ENCODE measurements at regions not wholly inside any gene's neighbourhood (a gene's known extent, or its start where the extent isn't known, plus 50 kb on each side); places are given as distances from the start of the nearest gene placed in this dataset.

DNA sequence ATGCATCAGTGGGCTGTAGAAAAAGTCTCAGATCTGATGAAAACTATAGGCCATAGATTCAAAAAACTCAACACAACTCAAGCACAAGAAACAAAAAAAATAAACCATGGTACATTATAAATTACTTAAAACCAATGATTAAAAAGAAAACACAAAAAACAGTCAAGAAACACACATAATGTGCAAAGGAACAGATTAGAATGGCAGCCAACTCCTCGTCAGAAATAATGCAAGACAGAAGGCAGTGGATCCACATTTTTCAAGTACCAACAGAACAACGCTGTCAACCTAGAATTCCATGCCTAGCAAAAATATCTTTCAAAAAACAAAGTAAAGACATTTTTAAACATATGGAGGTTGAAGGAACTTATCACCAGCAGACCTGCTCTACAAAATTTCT, 69.7 kb downstream of the PSMB1 start:
- DNase-seq (ENCODE audit: low spot score): no peak

DNA sequence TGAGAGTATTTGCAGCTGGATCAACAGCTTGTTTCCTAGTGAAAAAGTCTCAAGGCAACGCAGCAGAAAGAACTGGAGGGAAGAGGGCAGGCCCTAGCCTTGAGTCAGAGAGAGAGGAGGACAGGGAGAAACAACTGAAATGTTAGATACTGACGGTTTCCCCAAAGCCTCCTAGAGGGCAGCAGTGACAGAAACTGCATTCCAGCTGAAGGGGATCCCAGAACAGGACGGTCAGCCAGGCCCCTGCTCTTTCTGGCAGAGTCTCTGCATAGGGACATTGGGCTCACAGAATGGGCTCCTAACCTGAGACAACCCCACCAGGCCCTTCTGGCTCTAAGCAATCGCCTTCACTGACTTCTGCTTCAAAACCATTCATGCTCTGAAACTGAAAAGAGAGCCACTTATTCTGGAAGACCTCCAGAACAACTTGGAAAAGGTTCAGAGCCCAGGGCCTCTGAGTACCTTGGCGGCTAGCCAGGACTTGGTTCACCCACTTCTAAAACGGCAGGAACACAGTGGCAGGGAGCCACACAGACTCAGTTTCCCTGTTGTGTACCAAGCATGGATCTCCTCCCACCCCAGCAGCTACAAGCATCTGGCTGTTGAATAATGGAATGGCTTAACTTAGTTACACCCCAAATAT, 72.9 kb downstream of the PSMB1 start:
- peak; percentile 29 for DNase-seq (ENCODE audit: low spot score)

DNA sequence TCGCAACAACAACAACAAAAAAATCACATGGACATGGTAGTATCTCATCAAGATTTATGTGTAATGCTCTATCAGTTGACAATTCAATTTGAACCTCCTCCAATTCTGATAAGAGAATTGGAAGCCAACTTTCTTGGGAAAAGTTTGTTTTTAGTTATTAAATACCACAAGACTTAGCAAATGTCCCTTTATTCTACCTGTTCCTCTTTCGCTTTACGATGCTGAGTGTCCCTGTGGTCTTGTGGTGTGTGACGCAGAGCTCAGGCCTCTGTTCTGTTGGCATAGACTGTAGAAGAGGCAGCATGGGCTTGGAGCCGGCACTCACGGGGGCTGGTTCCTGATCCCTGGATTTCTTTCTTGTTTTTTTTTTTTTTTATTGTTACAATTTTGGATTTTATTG, 76.7 kb downstream of the PSMB1 start:
- peak; percentile 57 for DNase-seq (ENCODE audit: low spot score)

DNA sequence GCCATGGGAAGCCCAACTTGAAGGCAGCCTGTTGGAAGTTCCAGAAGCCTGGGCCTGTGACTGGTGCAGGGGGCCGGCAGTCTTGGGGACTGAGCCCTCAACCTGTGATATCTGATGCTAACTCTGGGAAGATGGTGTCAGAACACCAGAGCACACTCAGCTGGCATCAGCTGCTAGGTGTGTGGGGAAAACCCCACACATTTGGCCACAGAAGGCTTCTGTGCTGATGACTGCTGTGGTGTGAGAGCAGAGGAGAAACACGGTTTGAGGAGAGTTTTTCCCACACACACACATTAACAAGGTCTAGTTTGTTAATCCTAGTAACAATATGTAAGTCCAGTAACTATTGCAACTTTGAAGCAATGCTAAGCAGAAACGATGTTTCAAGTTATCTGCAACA, 78.0 kb downstream of the PSMB1 start:
- DNase-seq (ENCODE audit: low spot score): no peak

DNA sequence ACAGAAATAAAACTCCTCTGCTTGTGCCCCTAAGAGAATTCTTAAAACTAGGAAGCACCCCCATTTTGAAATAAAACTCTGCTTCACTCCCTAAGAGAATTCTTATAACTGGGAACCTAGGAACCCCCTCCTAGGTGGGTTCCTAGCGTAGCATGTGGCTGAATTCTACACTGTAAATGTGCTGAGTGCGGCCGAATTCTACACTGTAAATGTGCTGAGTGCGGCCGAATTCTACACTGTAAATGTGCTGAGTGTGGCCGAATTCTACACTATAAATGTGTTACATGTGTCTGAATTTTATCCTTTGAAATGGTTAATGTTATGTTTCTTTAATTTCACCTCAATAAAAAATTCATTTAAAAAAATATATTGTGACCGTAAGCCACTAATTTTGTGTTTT, 79.3 kb downstream of the PSMB1 start:
- no peak for DNase-seq (ENCODE audit: low spot score)

DNA sequence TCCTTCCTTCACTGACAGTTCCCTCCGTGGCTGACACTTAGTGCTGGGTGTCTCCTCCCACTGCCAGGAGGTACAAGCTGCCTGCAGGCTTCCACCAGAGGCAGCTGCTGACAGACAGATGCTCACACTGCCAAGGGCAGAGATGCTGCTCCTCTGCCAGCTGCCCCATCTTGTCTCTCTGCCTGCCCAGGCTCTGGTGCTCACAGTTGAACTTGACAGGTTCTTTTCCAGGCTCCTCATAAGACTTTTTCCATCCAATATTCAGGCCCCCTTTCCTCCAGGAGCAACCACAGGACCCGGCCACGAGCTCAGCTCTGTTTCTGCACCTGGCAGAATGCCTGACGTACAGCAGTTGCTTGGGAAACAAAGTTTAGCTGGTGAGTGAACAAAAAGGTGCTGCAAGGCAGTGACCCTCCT, 79.8 kb downstream of the PSMB1 start:
- DNase-seq (ENCODE audit: low spot score): no peak

DNA sequence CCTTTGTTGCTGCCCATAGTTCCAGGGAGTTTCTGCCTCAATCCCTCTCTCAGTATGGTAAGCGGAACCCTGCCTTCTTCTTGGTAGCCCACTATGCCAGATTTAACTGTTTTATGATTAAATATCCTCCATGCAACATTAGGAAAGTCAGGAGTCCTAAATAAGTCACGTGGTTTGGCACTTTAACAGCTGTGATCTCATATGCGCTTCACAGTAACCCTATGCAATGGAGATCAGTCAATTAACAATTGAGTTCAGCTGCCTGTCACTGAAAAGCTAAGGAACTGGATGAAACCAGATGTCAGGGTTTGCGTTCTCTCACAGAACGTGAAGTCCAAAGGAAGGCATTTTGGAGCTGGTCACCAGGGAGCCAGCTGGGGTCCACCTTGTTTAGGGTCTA, 81.6 kb downstream of the PSMB1 start:
- no peak for DNase-seq (ENCODE audit: low spot score)

DNA sequence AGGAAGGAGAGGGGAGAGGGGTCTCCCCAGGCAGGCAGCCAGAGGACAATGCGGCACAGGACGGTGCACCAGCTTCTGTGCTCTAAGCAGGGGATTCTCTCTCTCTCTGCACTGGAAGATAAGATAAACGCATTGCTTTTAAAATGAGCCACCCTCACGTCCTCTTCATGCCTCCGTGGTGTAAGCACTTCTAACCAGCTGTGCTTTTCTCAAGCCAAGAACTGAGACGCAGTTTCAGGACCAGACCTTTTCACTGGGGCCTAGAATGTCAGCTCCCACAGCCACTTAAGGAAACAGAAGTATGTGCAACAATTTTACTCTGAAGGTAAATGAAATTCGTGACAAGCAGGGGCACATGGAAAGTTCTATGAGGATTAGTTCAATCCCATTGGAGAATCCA, 82.4 kb downstream of the PSMB1 start:
- no peak for DNase-seq (ENCODE audit: low spot score)

DNA sequence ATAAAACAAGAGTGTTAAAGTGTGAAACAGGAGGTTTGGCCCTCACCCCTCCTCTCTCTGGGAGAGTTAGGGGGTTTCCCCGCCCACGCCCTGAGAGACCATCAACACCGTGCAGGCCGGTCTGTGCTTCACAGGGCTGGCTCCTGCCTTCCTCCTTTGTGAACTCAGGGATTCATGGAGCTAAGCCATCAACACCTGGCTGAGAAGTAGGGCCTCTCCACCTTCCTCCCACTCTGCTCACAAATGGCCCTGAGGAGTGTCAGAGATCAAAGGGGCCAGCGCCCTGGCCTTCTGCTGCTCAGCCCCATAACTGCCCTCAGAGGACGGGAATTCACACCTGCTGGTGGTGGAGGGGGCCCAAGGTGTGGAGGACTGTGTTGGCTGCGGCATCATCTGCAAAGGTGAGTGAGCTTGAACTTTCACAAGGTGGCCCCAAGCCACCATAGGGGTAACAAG, 88.6 kb downstream of the PSMB1 start:
- DNase-seq (ENCODE audit: low spot score): no peak

DNA sequence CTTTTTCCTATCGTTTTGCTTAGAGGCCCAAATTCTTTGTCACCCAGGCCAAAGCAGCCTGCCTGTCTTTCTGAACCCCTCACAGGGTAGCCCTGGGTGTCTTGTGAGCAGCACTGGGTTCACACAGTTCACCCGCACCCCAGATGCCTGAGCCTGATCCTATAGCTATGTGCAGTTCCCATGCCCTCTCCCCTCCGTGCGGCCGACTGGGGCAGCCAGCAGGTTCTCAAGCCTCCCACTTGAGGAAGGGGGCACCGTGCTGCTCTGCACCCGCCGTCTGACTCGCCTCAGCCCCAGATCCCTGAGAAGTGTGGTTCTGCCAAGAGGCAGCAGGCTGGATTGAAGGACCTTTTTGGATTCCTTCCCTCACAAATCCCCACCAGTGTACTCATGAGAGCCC, 89.0 kb downstream of the PSMB1 start:
- peak; percentile 0 for DNase-seq (ENCODE audit: low spot score)

DNA sequence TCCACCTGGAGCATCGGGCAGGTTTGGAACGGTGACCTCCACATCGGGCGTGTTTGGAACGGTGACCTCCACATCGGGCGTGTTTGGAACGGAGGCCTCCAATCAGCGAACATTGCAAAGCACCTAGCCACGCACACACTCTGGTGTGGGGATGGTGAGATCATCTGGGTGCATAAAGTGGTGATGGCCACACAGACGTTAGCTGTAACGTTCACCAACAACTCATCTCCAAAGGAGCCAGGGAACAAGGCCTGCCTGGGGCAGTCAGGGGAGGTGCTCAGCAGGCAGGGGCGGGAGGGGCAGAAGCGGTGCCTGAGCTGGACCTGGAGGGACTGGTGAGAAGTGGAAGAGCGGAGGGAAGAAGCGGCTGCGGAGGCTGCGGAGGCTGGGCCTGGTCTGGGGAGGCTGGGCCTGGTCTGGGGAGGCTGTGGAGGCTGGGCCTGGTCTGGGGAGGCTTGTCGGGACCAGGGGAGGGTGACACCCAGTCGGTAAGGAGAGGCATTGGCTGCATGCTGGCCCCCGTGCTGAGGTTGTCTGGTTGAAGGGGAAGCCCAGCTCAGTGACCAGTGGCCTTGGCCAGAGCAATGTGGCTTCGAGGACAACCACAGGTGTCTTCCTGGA, 89.9 kb downstream of the PSMB1 start:
- no peak for DNase-seq (ENCODE audit: low spot score)

DNA sequence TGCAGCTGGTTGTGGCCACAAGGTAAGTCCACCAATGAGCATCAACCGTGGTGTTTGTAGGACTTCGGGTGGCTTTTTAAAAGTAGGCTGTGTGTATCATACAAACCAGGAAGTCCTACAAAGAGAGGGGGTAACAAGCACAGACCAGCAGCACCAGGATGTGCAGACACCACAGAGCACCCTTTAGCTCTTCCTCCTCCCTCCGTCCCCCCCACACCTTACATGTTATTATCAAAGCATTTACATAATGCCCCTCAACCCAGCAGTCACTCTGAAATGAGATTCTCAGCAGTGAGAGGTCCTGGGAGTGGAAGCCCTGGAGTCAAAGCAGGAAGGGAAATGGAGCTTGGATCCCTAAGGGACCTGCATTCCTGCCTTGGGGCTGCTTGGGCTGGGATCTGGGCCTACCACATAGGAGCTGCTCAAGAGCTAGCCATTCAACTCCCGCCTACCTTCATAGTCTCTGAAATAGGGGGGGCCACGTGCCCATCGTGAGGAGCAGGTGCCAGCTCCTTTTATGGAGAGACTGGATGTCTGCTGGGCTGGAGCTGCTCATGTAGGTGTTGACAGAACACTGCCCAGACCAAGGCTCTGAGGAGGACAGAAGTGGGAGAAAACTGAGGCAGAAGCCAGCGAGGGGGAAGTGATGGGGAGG, 90.6 kb downstream of the PSMB1 start:
- DNase-seq (ENCODE audit: low spot score): no peak

DNA sequence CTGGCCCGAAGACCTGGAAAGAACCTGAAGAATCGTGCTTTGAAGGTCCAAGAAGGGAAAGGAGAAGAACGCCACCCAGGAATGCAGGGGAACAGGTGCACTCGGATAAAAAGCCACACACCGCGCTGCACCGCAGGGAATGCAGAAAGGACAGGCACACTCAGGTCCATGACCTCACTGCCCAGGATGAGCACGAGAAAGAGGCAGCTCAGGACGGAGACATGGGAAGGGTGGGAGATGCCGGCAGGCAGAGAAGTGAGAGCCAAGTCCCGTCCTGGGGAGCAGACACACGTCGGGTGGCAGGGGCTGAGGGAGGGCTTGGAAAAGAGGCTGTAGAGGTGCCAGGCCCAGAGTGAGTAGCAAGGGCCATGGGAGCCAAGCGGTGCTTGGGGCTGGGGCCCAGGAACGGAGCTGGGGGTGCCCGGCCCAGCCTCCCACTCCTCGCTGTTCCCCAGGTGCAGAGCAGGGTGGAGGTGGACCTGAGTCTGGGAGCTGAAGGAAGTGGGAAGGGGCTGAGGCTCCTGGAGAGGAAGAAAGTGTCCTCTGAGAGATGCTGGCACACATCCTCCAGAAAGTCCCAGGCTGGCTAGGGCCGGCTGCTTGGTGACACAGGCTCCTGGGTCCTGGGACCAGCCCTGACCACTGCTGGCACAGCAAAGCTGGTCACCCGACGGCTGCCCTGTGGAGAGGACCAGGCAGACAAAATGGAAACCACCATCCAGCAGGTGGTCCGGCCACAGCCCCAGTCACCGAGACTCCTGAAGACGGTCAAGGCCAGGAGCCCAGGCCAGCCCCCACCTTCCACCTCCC, 91.3 kb downstream of the PSMB1 start:
- DNase-seq (ENCODE audit: low spot score): no peak

DNA sequence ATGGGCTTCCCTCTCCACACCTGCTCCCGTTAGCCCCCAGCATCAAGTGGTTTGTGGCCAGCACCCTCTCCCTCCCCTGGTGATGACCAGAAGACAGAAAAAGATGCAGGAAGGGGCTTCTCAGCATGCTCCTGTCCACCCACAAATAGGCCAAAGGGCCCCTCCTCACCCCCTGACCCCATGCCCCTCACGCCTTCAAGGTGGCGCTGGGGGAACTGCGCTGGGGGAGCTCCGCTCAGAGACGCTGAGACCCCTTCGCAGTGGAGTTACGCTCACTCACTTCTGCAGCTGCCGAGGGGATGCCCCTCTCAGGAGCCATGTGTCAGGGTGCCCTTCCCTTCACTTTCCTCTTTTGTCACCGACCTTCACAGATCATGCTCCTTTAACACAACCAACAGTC, 92.0 kb downstream of the PSMB1 start:
- no peak for DNase-seq (ENCODE audit: low spot score)

DNA sequence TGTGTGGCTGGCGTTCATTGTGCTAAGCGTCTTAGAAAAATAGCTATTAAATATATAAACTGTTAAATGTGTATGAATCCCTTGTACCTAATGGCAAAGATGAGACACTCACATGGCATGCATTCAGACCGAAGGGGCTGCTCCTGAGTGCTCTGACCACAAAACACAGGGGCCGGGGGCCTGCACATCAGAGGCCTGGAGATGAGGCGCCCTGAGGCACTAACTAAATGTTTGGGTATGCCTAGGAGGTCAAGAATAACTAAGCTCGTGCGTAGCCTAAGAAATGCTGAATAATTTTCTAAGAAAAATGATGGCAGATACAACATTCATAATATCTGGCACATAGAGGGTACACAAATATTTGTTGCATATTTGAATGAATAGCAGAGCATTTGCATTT, 92.5 kb downstream of the PSMB1 start:
- no peak for DNase-seq (ENCODE audit: low spot score)

DNA sequence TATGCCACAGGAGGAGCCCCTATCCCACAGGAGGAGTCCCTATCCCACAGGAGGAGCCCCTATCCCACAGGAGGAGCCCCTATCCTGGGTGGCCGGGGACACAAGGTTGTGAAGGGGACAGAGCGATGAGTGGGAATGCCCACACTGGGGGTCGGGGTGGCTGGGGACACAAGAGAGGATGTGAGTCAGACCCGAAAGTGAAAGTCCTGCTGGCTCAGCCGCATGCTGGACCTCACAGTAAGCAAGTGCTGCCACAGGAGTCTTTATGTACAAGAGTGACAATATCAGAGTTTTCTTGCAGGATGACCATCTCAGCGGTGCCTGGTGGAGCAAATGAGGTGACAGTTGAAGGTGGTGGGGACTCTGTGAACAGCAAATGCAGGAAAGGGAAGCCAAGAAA, 93.7 kb downstream of the PSMB1 start:
- DNase-seq (ENCODE audit: low spot score): no peak

DNA sequence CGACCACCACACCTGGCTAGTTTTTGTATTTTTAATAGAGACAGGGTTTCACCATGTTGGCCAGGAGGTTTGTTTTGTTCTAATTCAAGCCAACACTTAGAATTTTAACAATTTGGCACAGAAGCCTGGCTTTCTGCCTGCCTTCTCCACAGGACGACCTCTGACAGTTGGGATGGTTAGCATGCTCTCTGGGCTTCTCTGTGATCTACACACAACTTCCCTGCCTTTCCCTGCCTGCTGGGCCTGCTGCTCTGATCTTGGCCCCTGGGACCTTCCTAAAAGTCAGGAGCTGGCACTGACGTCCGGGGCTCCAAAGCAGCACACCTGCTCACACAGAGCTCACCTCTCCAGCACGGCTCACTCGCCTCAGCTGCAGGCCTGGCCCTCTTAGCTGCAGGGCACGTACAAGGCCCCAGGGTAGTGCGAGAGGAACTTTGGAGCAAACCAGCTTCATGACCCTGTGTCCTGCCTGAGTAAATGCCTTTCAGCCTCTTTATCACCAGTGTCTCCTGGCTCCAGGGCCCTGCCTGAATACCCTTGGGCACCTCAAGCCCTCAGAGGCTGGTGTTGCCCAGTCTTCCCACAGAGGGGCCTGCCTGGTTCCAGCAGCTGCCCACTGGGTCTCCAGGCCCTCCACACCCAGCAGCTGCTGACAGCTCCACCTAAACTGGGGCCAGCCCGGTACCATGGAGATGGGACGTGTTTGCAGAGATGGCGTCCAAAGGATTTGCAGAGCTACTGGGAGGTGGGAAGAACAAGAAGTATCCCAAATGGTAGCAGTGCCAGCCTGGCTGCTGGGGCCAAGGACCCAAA, 96.0 kb downstream of the PSMB1 start:
- no peak for DNase-seq (ENCODE audit: low spot score)
